ENCODE measurements at regions not wholly inside any gene's neighbourhood (a gene's known extent, or its start where the extent isn't known, plus 50 kb on each side); places are given as distances from the start of the nearest gene placed in this dataset.

- no peak for DNase-seq
Measured at GRCh38 chr3:194267744-194268653, 83.1 kb downstream of the CPN2 start.

- no peak for DNase-seq
Measured at GRCh38 chr3:194268654-194269512, 82.2 kb downstream of the CPN2 start.

- DNase-seq, result no peak
Measured at GRCh38 chr3:194269610-194270145, 81.5 kb downstream of the CPN2 start.

- DNase-seq, result no peak
Measured at GRCh38 chr3:194270627-194271459, 80.3 kb downstream of the CPN2 start.

- no peak for DNase-seq
Measured at GRCh38 chr3:194271460-194272035, 79.6 kb downstream of the CPN2 start.

GRCh38 chr3:194272221-194272620 lies 78.9 kb downstream of the CPN2 start:
- no peak for DNase-seq

GRCh38 chr3:194272861-194273742 lies 78.0 kb downstream of the CPN2 start:
- DNase-seq, result no peak

GRCh38 chr3:194273743-194274310 lies 77.3 kb downstream of the CPN2 start:
- DNase-seq, result no peak

GRCh38 chr3:194274424-194275085 lies 76.6 kb downstream of the CPN2 start:
- DNase-seq, result no peak

- DNase-seq, result no peak
Measured at GRCh38 chr3:194275291-194275690, 75.8 kb downstream of the CPN2 start.

GRCh38 chr3:194275721-194276120 lies 75.4 kb downstream of the CPN2 start:
- no peak for DNase-seq

GRCh38 chr3:194276768-194277103 lies 74.4 kb downstream of the CPN2 start:
- no peak for DNase-seq

- DNase-seq, result no peak
Measured at GRCh38 chr3:194277104-194277785, 73.9 kb downstream of the CPN2 start.

- DNase-seq, result no peak
Measured at GRCh38 chr3:194277786-194278130, 73.4 kb downstream of the CPN2 start.

- DNase-seq, result no peak
Measured at GRCh38 chr3:194278186-194278845, 72.8 kb downstream of the CPN2 start.

GRCh38 chr3:194279101-194279500 lies 72.0 kb downstream of the CPN2 start:
- DNase-seq, result no peak

- no peak for DNase-seq
Measured at GRCh38 chr3:194279701-194280360, 71.3 kb downstream of the CPN2 start.

- DNase-seq, result no peak
Measured at GRCh38 chr3:194280777-194281176, 70.4 kb downstream of the CPN2 start.

GRCh38 chr3:194281306-194281705 lies 69.8 kb downstream of the CPN2 start:
- no peak for DNase-seq
